ENCODE measurements at regions not wholly inside any gene's neighbourhood (a gene's known extent, or its start where the extent isn't known, plus 50 kb on each side); places are given as distances from the start of the nearest gene placed in this dataset.

DNA sequence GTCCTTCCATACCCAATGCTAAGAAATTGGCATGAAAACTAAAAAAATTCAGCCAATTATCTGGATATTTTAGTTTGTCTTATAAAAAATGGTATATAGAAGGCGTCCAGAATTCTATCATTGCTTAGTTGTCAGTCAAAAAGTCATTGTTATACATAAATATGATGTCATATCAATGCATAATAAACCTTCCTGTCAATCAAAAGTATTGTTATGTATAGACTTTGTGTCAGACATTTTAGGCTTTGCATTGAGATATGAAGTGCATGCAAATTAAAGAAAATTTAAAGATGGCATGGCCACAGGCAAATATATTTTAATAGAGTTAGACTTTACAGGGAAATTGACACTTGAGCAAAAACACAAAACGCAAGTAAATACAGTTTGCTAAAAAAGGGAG lies 173.4 kb upstream of the FANCL start:
- ChIA-PET POLR2A (no interaction called here), CTCF (no interaction called here)
- Histone ChIP-seq H3K36me3 (ENCODE audit: control insufficient read depth, insufficient read depth, low read length) (no peaks in the 10 kb centered on the region), H3K4me3 (ENCODE audit: low read depth, low read length) (no peak overlapping the region), H3K27me3 (ENCODE audit: control insufficient read depth, insufficient read depth, low read length) (no peaks in the 10 kb centered on the region)
- no peak for DNase-seq (ENCODE audit: low read depth)
- TF ChIP-seq, protein P1, sequence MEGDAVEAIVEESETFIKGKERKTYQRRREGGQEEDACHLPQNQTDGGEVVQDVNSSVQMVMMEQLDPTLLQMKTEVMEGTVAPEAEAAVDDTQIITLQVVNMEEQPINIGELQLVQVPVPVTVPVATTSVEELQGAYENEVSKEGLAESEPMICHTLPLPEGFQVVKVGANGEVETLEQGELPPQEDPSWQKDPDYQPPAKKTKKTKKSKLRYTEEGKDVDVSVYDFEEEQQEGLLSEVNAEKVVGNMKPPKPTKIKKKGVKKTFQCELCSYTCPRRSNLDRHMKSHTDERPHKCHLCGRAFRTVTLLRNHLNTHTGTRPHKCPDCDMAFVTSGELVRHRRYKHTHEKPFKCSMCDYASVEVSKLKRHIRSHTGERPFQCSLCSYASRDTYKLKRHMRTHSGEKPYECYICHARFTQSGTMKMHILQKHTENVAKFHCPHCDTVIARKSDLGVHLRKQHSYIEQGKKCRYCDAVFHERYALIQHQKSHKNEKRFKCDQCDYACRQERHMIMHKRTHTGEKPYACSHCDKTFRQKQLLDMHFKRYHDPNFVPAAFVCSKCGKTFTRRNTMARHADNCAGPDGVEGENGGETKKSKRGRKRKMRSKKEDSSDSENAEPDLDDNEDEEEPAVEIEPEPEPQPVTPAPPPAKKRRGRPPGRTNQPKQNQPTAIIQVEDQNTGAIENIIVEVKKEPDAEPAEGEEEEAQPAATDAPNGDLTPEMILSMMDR (IDR thresholded peaks at IDR 0.05; ENCODE audit: insufficient read depth, low read depth, low read length): no peak

DNA sequence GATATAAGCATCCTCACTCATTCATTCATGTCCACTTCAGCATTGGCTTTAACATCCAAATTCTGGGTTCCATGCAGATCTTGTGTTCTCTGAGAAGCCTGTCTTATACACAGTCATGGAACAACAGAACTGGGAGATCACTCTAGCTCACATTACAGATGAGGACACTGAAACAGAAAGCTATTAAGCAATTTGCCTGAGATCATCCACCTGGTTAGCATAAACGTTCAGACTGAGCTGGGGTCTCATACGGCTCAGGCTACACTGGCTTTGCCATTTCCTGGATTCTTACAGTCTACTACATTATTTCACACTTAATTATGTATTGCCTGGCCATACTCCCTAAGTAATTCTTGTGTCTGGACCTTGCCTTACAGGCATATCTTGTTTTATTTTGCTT lies 169.4 kb upstream of the FANCL start:
- ChIA-PET POLR2A (no interaction called here), CTCF (no interaction called here)
- DNase-seq (ENCODE audit: low read depth): no peak
- TF ChIP-seq, protein P1 (IDR thresholded peaks at IDR 0.05; ENCODE audit: insufficient read depth, low read depth, low read length): no peak
- no peaks in the 10 kb centered on the region for H3K27me3 ChIP-seq (ENCODE audit: control insufficient read depth, insufficient read depth, low read length)
- H3K36me3 ChIP-seq (ENCODE audit: control insufficient read depth, insufficient read depth, low read length): no peaks in the 10 kb centered on the region
- no peak overlapping the region for H3K4me3 ChIP-seq (ENCODE audit: low read depth, low read length)

DNA sequence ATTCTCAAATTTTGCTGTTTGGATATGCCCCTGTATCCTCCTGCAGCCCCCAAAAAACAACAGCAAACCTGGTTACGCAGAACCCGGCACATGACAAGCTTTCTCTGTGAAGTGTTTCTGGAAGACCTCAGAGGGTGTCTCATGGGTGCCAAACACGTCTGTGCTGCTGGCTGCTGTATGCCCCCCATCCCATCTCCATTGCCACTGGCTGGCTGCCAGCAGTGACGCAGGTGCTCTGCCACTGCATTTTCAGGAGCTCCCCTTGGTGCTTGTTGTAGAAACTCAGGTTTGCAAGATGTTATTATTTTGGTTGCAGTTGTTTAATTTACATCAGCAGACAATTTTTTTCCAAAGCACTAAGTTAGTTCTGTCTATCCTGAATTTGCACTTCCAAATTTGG lies 166.4 kb upstream of the FANCL start:
- TF ChIP-seq, protein P1 (IDR thresholded peaks at IDR 0.05; ENCODE audit: insufficient read depth, low read depth, low read length): no peak
- DNase-seq (ENCODE audit: low read depth): no peak
- POLR2A ChIA-PET: no interaction called here
- Histone ChIP-seq H3K36me3 (ENCODE audit: control insufficient read depth, insufficient read depth, low read length) (no peaks in the 10 kb centered on the region), H3K27me3 (ENCODE audit: control insufficient read depth, insufficient read depth, low read length) (no peaks in the 10 kb centered on the region), H3K4me3 (ENCODE audit: low read depth, low read length) (no peak overlapping the region)
- CTCF ChIA-PET: no interaction called here

DNA sequence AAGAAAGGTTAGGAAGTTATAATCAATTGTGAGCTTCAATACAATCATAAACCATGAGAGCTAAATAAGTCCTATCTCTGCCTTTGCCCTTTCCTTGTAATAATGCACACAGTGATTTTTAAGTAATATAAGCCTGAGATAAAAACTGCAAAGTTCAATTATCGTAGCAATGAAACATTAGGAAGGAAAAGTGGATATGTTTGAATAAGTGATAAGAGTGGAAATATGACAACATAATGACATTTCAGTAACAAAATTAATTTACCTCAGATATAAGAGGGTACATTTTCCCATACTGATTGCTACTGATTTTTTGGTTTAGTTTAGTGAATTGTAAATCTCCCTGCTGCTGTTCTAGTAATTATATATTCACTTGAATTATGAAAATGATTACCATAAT lies 164.2 kb upstream of the FANCL start:
- TF ChIP-seq, protein P1 (IDR thresholded peaks at IDR 0.05; ENCODE audit: insufficient read depth, low read depth, low read length): no peak
- POLR2A ChIA-PET: no interaction called here
- CTCF ChIA-PET: no interaction called here
- Histone ChIP-seq H3K27me3 (ENCODE audit: control insufficient read depth, insufficient read depth, low read length) (no peaks in the 10 kb centered on the region), H3K36me3 (ENCODE audit: control insufficient read depth, insufficient read depth, low read length) (no peaks in the 10 kb centered on the region), H3K4me3 (ENCODE audit: low read depth, low read length) (no peak overlapping the region)
- no peak for DNase-seq (ENCODE audit: low read depth)

DNA sequence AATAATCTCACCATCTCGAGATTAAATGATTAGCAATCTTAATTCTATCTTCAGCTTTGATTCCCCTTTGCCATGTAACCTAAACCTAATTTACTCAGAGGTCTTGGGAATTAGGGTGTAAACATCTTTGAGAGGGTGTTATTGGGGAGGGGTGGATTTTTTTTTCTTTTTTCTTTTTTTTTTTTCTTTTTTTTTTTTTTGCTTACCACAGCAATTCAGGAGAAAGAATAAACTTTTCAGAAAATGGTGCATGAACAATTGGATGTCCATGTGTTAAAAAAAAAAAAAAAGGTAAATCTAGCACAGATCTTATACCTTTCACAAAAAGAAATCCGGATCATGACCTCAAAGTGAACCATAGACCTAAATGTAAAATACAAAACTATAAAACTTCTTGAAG lies 160.8 kb upstream of the FANCL start:
- Histone ChIP-seq H3K4me3 (ENCODE audit: low read depth, low read length) (no peak overlapping the region), H3K27me3 (ENCODE audit: control insufficient read depth, insufficient read depth, low read length) (no peaks in the 10 kb centered on the region), H3K36me3 (ENCODE audit: control insufficient read depth, insufficient read depth, low read length) (no peaks in the 10 kb centered on the region)
- CTCF ChIA-PET: no interaction called here
- POLR2A ChIA-PET: no interaction called here
- TF ChIP-seq, protein P1 (IDR thresholded peaks at IDR 0.05; ENCODE audit: insufficient read depth, low read depth, low read length): no peak
- no peak for DNase-seq (ENCODE audit: low read depth)
